NCI-H748 treated with DMSO at 0.1 percent for 48 hours (cell line): ENCODE measurements at regions not wholly inside any gene's neighbourhood (a gene's known extent, or its start where the extent isn't known, plus 50 kb on each side); places are given as distances from the start of the nearest gene placed in this dataset.
A peak's percentile ranks its signal among the peaks of the same experiment; 100 is the strongest.

Experiments
- DNase-seq: peaks from one replicate; lab custom pipeline; 2025; lab: John Stamatoyannopoulos, UW

DNA sequence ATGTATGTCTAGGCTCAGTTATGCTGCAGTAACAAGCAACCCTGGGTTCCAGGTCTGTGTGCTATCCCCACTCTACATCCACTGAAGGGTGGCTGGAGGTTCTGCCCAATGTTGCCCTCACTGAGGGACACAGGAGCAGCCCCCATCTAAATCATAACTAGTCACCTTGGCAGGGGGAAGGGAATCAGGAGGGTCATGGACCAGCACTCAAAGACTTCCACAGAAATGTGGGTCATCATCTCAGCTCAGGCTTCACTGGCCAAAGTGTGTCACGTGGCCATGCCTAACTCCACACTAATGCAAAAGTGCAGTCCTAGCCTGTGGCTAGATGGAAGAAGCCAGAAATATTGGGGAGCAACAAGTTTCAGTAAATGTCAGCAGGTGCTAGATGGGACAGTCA, 137.3 kb upstream of the ZNF507 start:
- no peak for DNase-seq

DNA sequence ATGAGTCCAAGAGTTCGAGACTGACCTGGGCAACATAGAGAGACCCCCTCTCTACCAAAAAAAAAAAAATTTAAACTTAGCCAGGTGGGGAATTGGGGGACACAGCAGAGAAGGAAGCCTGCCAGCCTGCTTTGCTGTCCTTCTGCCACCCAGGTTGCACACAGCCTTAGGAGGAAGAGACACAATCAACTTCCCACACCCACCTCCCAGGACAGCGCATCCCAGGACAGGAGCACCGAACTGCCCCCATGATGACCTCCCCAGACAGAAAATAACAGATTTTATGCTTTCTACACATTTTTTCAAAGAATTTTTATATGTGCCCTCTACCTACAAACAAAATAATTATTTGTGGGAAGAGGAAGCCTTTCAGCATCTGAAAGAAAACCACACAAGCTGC, 126.0 kb upstream of the ZNF507 start:
- DNase-seq, result no peak

- no peak for DNase-seq
These were observed 125.4 kb upstream of the ZNF507 start for GRCh38 chr19:32219881-32220472.

- DNase-seq, result no peak
These were observed 124.5 kb upstream of the ZNF507 start for GRCh38 chr19:32220951-32221350.

DNA sequence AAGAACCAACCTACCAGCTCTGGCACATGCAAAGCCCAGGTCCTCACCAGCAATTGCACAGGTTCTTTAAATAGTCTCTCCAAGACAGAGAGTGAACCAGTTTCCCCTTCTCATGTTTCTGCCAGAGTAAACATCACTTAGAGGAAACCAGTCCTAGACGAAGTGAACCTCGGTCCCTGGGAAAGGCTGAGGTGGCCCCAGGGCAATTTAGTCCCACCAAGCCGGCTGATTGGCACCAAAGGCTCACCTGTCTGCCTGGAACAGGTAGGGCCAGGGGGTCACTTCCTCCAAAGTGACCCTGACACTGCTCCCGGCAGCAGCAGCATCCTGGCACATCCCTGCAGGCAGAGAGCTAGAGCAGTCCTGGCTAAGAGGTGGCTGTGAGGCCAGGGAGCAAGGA, 122.9 kb upstream of the ZNF507 start:
- DNase-seq, result no peak

DNA sequence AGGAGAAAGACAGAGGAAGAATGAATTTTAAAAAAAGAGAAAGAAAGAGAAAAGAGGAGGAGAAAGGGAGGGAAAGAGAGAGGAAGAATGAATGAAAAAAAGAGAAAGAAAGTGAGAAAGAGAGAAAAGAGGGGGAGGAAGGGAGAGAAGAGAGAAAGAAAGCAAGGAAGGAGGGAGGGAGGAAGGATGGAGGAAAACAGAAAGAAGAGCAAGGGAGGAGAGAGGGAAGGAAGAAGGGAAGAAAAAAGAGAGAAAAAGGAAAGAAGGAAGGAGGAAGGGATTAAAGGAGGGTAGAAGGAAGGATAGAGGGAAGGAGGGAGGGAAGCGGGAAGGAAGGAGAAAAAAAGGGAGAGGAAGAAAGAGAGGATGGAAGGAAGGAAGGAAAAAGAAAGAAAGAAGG, 122.3 kb upstream of the ZNF507 start:
- DNase-seq, result no peak

GRCh38 chr19:32223595-32224370, 121.6 kb upstream of the ZNF507 start:
- no peak for DNase-seq

- DNase-seq, result peak; percentile 4
These were observed 120.8 kb upstream of the ZNF507 start for GRCh38 chr19:32224371-32225244.

- DNase-seq, result no peak
These were observed 117.7 kb upstream of the ZNF507 start for GRCh38 chr19:32227561-32228165.

- DNase-seq, result no peak
These were observed 115.0 kb upstream of the ZNF507 start for GRCh38 chr19:32230441-32230840.

GRCh38 chr19:32231020-32231419, 114.4 kb upstream of the ZNF507 start:
- no peak for DNase-seq

DNA sequence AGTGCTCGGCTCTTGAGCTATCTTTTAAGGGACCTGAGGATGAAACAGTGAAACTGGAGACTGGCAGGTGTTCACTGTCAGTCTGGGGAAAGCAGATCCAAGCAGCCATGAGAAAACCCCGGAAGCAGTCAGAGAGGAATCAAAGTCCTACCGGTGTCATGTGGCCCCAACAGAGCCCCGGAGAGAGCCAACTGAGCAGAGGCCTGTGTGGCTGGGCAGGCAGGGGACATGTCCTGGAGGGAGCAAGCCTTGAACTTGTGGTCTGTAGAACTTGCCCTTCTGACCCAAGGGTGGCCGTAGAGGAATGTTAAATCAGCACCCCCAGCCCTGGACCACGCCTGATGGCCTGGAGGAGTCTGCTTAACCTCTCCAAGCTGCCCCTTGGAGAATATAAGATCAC, 113.7 kb upstream of the ZNF507 start:
- DNase-seq, result no peak

GRCh38 chr19:32232449-32232848, 113.0 kb upstream of the ZNF507 start:
- no peak for DNase-seq

DNA sequence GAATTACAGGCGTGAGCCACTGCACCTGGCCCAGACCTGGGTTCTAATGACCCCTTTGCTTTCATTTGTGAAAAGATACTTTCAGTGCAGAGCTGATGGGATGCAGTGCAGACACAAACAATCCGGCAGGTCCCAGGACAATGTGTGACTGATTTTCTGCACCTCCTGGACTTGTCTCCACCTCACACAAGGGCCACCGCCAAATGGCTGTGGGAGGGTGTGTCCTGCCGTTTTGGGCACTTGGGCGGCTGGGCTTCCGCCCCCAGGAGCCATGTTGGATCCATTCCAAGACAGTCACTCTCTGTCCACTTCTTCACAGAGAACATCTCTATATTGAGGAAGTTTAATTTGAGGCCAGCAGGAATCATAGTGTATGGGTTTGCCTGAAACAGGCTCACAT, 112.3 kb upstream of the ZNF507 start:
- no peak for DNase-seq

DNA sequence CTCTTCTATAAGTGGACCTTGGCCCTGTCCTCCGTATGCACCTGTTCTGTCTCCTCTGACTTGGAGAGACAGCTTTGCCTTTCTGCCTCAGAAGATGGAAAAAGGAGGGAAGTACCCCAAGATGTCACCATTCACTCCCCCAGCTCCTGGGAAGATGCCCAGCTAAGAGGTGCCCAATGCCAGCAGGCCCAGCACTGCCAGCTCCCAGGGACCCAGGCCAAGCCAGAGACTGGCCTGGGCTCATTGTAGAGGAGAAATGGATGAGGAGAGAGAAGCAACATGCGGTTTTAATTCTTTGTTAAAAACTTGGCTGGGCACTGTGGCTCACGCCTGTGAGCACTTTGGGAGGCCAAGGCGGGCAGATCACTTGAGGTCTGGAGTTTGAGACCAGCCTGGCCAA, 111.5 kb upstream of the ZNF507 start:
- DNase-seq, result no peak

DNA sequence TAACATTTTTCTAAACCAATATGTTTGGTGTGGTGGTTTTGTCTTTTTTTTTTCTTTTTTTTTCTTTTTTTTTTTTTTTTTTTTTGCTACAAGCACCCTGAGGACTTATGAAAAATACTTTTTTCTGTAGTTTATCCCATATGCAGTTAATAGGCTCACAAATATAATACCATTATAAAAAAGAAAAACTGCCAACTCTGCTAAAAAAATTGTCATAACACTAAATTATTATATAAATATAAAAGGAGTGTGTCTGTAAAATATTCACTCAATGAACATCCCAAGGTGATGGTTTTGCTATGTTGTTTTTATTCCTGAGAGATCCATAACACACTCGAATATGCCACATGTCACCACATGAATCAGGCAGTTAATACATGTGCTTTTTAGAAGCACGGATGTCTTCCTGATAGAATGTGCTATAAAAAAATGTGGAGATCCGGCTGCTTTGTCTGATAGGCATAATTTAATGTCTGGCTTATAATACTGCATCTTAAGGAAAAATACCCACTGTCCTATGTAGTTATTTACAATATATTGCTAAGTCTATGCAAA, 110.7 kb upstream of the ZNF507 start:
- no peak for DNase-seq

DNA sequence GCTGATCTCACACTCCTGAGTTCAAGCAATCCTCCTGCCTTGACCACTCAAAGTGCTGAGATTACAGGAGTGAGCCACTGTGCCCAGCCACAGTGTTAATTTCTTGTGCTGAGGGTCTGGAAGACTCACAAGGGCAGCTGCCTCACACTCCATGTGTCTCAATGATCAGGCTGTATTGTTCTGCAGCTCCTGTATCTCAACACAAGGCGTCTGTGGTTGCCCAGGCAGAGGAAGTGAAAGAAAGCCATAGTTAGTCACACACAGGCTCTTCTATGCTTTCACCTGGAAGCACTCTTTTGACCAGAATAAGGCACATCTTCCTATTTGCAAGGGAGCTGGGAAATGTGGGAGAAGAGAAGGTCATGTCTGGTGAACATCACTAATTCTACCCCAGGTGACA, 107.3 kb upstream of the ZNF507 start:
- DNase-seq, result no peak

DNA sequence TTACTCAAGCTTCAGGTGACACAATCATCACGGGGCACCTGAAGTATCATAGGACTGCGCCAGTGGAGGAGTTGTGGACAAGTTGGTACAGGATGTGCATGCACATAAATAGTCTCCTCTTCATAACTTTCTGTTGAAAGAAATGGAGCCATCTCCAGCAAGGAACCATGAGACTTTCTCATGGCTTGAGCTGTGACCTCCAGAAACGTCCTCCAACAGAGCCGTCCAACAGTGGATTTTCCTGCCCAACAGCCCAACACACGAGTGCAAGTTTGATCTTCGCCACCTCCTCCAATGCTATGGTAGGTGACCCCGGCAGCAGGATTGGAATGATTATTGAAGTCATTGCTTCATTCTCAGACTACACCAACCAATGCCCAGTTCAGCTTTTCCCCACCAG, 105.1 kb upstream of the ZNF507 start:
- DNase-seq, result no peak

GRCh38 chr19:32241306-32241705, 104.1 kb upstream of the ZNF507 start:
- no peak for DNase-seq

- DNase-seq, result no peak
These were observed 103.3 kb upstream of the ZNF507 start for GRCh38 chr19:32241932-32242710.

DNA sequence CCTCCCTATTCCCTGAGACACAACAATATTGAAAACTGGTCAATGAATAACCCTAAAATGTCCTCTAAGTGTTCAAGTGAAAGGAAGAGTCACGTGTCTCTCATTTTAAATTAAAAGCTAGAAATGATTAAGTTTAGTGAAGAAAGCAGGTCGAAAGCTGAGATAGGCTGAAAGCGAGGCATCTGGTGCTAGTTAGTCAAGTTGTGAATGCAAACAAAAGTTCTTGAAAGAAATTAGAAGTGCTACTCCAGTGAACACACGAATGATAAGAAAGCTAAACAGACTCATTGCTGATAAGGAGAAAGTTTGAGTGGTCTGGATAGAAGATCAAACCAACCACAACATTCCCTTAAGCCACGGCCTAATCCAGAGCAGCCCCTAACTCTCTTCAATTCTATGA, 99.4 kb upstream of the ZNF507 start:
- DNase-seq, result no peak
